MM.1S (cell line): ENCODE measurements at regions not wholly inside any gene's neighbourhood (a gene's known extent, or its start where the extent isn't known, plus 50 kb on each side); places are given as distances from the start of the nearest gene placed in this dataset.

ENCODE experiments used
- CTCF ChIP-seq: fragments of 300-600 bp; sonication (generic); IDR thresholded peaks from 2 replicates; pipeline ENCODE4 v1.5.1; 2016; ENCODE audit warnings: antibody characterized with exemption, low read length, mixed read lengths
- EZH2 ChIP-seq: fragments of 300-600 bp; sonication (generic); optimal IDR thresholded peaks from 2 replicates; pipeline ENCODE3; 2017; ENCODE audit warnings: low read depth, mild to moderate bottlenecking, antibody characterized with exemption, low read length, mixed read lengths
- EZH2phosphoT487 ChIP-seq: fragments of 300-600 bp; sonication (generic); IDR thresholded peaks from 2 replicates; pipeline ENCODE4 v1.6.1; 2018; ENCODE audit warnings: antibody characterized with exemption, low read length

GRCh38 chr5:93150311-93151012, 430.6 kb downstream of the NR2F1-AS1 start:
- TF ChIP-seq CTCF (no peak), EZH2 (no peak), EZH2phosphoT487 (no peak)
